Keratinocyte (primary cell): ENCODE measurements at regions not wholly inside any gene's neighbourhood (a gene's known extent, or its start where the extent isn't known, plus 50 kb on each side); places are given as distances from the start of the nearest gene placed in this dataset.

ENCODE experiments used
- DNase-seq: peaks from one replicate; pipeline ENCODE4 v3.0.0-alpha.2; 2011; ENCODE audit warnings: low read depth, missing footprints, low spot score
- FAIRE-seq: peaks from 2 replicates; lab custom pipeline; 2011; peaks lifted over from hg19 to GRCh38; lab: Jason Lieb, UNC
- H2AFZ ChIP-seq: 2 replicates; pipeline ENCODE4 v1.6.0; 2012; ENCODE audit warnings: low read length, control low read depth, inconsistent platforms; ENCODE audit not compliant: control insufficient read depth
- H3K27ac ChIP-seq: 2 replicates; pipeline ENCODE4 v1.5.1; 2011; ENCODE audit warnings: low read length; ENCODE audit not compliant: control insufficient read depth, insufficient read depth
- H3K27me3 ChIP-seq: 3 replicates; pipeline ENCODE4 v1.6.0; 2011; ENCODE audit warnings: low read length; ENCODE audit not compliant: control insufficient read depth, insufficient read depth; ENCODE audit errors: extremely low read depth
- H3K36me3 ChIP-seq, 2 experiments: 2 replicates in 1 of 2; 3 replicates in 1 of 2; pipeline ENCODE4 v1.5.1; 2011; ENCODE audit warnings: low read length in 2 of 2, mild to moderate bottlenecking in 1 of 2; ENCODE audit not compliant: control insufficient read depth in 2 of 2, insufficient read depth in 2 of 2; ENCODE audit errors: extremely low read depth in 1 of 2
- H3K4me1 ChIP-seq: 3 replicates; pipeline ENCODE4 v1.5.1; 2011; ENCODE audit warnings: low read length; ENCODE audit not compliant: control insufficient read depth, insufficient read depth; ENCODE audit errors: extremely low read depth
- H3K4me2 ChIP-seq: 3 replicates; pipeline ENCODE4 v1.6.0; 2011; ENCODE audit warnings: low read depth, low read length; ENCODE audit not compliant: control insufficient read depth, insufficient read depth; ENCODE audit errors: extremely low read depth
- H3K4me3 ChIP-seq, 3 experiments: fragments of 200-600 bp in 1 of 3; sonication (generic) in 1 of 3; 2 replicates in 2 of 3; 3 replicates in 1 of 3; pipeline ENCODE4 v1.5.1; 2011 to 2016; ENCODE audit warnings: low read length in 3 of 3, mild to moderate bottlenecking in 3 of 3, control low read depth in 2 of 3, inconsistent platforms in 1 of 3, low read depth in 1 of 3, mixed read lengths in 1 of 3, mixed run types in 1 of 3, moderate library complexity in 1 of 3; ENCODE audit not compliant: control insufficient read depth in 2 of 3, insufficient read depth in 2 of 3; ENCODE audit errors: extremely low read depth in 1 of 3
- H3K79me2 ChIP-seq: 2 replicates; pipeline ENCODE4 v1.6.0; 2012; ENCODE audit warnings: low read length; ENCODE audit not compliant: control insufficient read depth, insufficient read depth
- H3K9ac ChIP-seq: 3 replicates; pipeline ENCODE4 v1.6.0; 2011; ENCODE audit warnings: low read length; ENCODE audit not compliant: control insufficient read depth, insufficient read depth; ENCODE audit errors: extremely low read depth
- H3K9me1 ChIP-seq: 3 replicates; pipeline ENCODE4 v1.6.0; 2011; ENCODE audit warnings: low read length; ENCODE audit not compliant: control insufficient read depth, insufficient read depth; ENCODE audit errors: extremely low read depth
- H3K9me3 ChIP-seq: 2 replicates; pipeline ENCODE4 v1.5.1; 2012; ENCODE audit warnings: low read depth, low read length; ENCODE audit not compliant: control insufficient read depth
- H4K20me1 ChIP-seq: 3 replicates; pipeline ENCODE4 v1.6.0; 2011; ENCODE audit warnings: low read length; ENCODE audit not compliant: control insufficient read depth, insufficient read depth; ENCODE audit errors: extremely low read depth
- EZH2 ChIP-seq: IDR thresholded peaks from one replicate; pipeline ENCODE4 v1.6.1; 2012; ENCODE audit warnings: inconsistent platforms, mild to moderate bottlenecking, low read length, moderate library complexity
- dilution Hi-C: fragments of 300-500 bp; cut with MboI; formaldehyde crosslinking; loops from one replicate; pipeline ENCODE4 v1.7.0; 2020; ENCODE audit warnings: low sequenced_read_pairs; ENCODE audit not compliant: extremely low pct_ligation_motif_present
- TF ChIP-seq, protein P1 (sequence below), 3 experiments: IDR thresholded peaks in 1 of 3; conservative IDR thresholded peaks in 1 of 3; optimal IDR thresholded peaks in 1 of 3; 2 replicates in 2 of 3; 3 replicates in 1 of 3; pipeline versions ENCODE3 to v1.5.1; 2011; ENCODE audit warnings: low read length in 3 of 3, mild to moderate bottlenecking in 3 of 3, moderate library complexity in 2 of 3, control low read depth in 1 of 3, inconsistent platforms in 1 of 3; ENCODE audit not compliant: insufficient read depth in 2 of 3; ENCODE audit errors: extremely low read depth in 1 of 3

- Histone ChIP-seq H3K27me3 (no peaks in the 10 kb centered on the region), H3K4me2 (no peak overlapping the region), H3K36me3 (no peaks in the 10 kb centered on the region), H3K9me1 (no peaks in the 10 kb centered on the region), H3K9me3 (no peaks in the 10 kb centered on the region), H3K79me2 (no peaks in the 10 kb centered on the region), H3K4me1 (no peaks in the 10 kb centered on the region), H3K9ac (no peak overlapping the region), H2AFZ (no peak overlapping the region), H3K4me3 (no peak overlapping the region), H3K27ac (no peak overlapping the region), H4K20me1 (peaks cover 2% of the 10 kb centered on the region)
- dilution Hi-C loops = no loop called here
- no peak for TF ChIP-seq EZH2
- TF ChIP-seq, protein P1, sequence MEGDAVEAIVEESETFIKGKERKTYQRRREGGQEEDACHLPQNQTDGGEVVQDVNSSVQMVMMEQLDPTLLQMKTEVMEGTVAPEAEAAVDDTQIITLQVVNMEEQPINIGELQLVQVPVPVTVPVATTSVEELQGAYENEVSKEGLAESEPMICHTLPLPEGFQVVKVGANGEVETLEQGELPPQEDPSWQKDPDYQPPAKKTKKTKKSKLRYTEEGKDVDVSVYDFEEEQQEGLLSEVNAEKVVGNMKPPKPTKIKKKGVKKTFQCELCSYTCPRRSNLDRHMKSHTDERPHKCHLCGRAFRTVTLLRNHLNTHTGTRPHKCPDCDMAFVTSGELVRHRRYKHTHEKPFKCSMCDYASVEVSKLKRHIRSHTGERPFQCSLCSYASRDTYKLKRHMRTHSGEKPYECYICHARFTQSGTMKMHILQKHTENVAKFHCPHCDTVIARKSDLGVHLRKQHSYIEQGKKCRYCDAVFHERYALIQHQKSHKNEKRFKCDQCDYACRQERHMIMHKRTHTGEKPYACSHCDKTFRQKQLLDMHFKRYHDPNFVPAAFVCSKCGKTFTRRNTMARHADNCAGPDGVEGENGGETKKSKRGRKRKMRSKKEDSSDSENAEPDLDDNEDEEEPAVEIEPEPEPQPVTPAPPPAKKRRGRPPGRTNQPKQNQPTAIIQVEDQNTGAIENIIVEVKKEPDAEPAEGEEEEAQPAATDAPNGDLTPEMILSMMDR (optimal IDR thresholded peaks at IDR 0.05 in 1 of 3, IDR thresholded peaks at IDR 0.05 in 1 of 3, conservative IDR thresholded peaks at IDR 0.05 in 1 of 3; ENCODE audit: extremely low read depth in 1 of 3, insufficient read depth in 2 of 3, low read length in 3 of 3) = no peak
- no peak for DNase-seq
- no peak for FAIRE-seq
Measured at GRCh38 chr11:45532546-45532945, 132.9 kb downstream of the CHST1 start.

GRCh38 chr11:45530776-45531175 is 134.6 kb downstream of the CHST1 start:
- Histone ChIP-seq H3K9me3 (no peaks in the 10 kb centered on the region), H3K27me3 (no peaks in the 10 kb centered on the region), H3K9ac (no peak overlapping the region), H3K4me3 (no peak overlapping the region), H3K79me2 (no peaks in the 10 kb centered on the region), H3K9me1 (no peaks in the 10 kb centered on the region), H3K4me1 (no peaks in the 10 kb centered on the region), H4K20me1 (peaks cover 2% of the 10 kb centered on the region), H3K4me2 (no peak overlapping the region), H3K27ac (no peak overlapping the region), H2AFZ (no peak overlapping the region), H3K36me3 (no peaks in the 10 kb centered on the region)
- DNase-seq (no peak), FAIRE-seq (no peak)
- dilution Hi-C loops = no loop called here
- TF ChIP-seq, protein P1 (optimal IDR thresholded peaks at IDR 0.05 in 1 of 3, IDR thresholded peaks at IDR 0.05 in 1 of 3, conservative IDR thresholded peaks at IDR 0.05 in 1 of 3; ENCODE audit: extremely low read depth in 1 of 3, insufficient read depth in 2 of 3, low read length in 3 of 3) = no peak
- TF ChIP-seq EZH2 = no peak
